ENCODE measurements at regions not wholly inside any gene's neighbourhood (a gene's known extent, or its start where the extent isn't known, plus 50 kb on each side); places are given as distances from the start of the nearest gene placed in this dataset.

- H3K79me2 ChIP-seq (ENCODE audit: insufficient read depth, low read length), result no peaks in the 10 kb centered on the region
- no peak overlapping the region for H2AFZ ChIP-seq (ENCODE audit: low read depth, low read length)
- ATAC-seq (ENCODE audit: insufficient read depth, low read depth), result no peak
- no peaks in the 10 kb centered on the region for H3K27me3 ChIP-seq (ENCODE audit: insufficient read depth, low read length, poor library complexity)
- H3K9me3 ChIP-seq (ENCODE audit: insufficient read depth, low read length, severe bottlenecking), result no peaks in the 10 kb centered on the region
- no peak overlapping the region for H3K27ac ChIP-seq (ENCODE audit: low read length)
- TF ChIP-seq CTCF (IDR thresholded peaks at IDR 0.05; ENCODE audit: borderline replicate concordance, extremely low read depth, low read length, poor library complexity, severe bottlenecking) (no peak), EZH2 (IDR thresholded peaks at IDR 0.05; ENCODE audit: borderline replicate concordance, low read depth, low read length, severe bottlenecking) (no peak)
- H4K20me1 ChIP-seq (ENCODE audit: insufficient read depth, low read length), result no peaks in the 10 kb centered on the region
- no peak overlapping the region for H3K4me2 ChIP-seq (ENCODE audit: insufficient read depth, low read length)
- peaks cover 8% of the 10 kb centered on the region for H3K4me1 ChIP-seq (ENCODE audit: insufficient read depth, low read length)
- H3K4me3 ChIP-seq (ENCODE audit: low read depth in 1 of 2, low read length in 2 of 2), result no peak overlapping the region
- no peak overlapping the region for H3K9ac ChIP-seq (ENCODE audit: low read depth, low read length)
- H3K36me3 ChIP-seq (ENCODE audit: insufficient read depth, low read length), result no peaks in the 10 kb centered on the region
- no peak for DNase-seq
Measured at GRCh38 chr15:93182703-93183205, 93.7 kb upstream of the RGMA start.

GRCh38 chr15:93180656-93181055, 91.6 kb upstream of the RGMA start:
- Histone ChIP-seq H3K4me2 (ENCODE audit: insufficient read depth, low read length) (no peak overlapping the region), H3K4me1 (ENCODE audit: insufficient read depth, low read length) (peaks cover 8% of the 10 kb centered on the region), H3K9ac (ENCODE audit: low read depth, low read length) (no peak overlapping the region), H3K9me3 (ENCODE audit: insufficient read depth, low read length, severe bottlenecking) (no peaks in the 10 kb centered on the region), H3K36me3 (ENCODE audit: insufficient read depth, low read length) (no peaks in the 10 kb centered on the region), H3K27me3 (ENCODE audit: insufficient read depth, low read length, poor library complexity) (no peaks in the 10 kb centered on the region), H3K79me2 (ENCODE audit: insufficient read depth, low read length) (no peaks in the 10 kb centered on the region), H3K4me3 (ENCODE audit: low read depth in 1 of 2, low read length in 2 of 2) (no peak overlapping the region), H2AFZ (ENCODE audit: low read depth, low read length) (no peak overlapping the region), H3K27ac (ENCODE audit: low read length) (no peak overlapping the region), H4K20me1 (ENCODE audit: insufficient read depth, low read length) (no peaks in the 10 kb centered on the region)
- ATAC-seq (ENCODE audit: insufficient read depth, low read depth) (no peak), DNase-seq (no peak)
- TF ChIP-seq EZH2 (IDR thresholded peaks at IDR 0.05; ENCODE audit: borderline replicate concordance, low read depth, low read length, severe bottlenecking) (no peak), CTCF (IDR thresholded peaks at IDR 0.05; ENCODE audit: borderline replicate concordance, extremely low read depth, low read length, poor library complexity, severe bottlenecking) (no peak)

DNA sequence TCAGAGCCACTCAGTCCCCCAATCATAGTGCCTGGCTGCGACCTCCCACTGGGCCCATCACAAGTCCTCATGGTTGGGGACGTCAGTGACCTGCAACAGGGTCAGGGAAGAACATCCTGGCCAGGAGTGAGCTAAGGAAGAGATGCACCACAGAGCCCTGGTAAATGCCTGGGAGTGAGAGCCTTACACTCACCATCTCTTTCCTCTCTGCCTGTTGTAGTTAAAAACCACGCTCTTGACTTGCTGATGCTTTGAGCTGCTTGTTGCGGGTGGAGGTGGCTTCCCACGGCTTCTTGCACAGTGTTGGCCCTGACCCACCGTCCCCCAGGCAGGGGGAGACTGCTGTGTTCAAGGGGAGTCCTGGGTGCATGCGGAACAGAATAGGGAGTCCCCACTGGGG, 91.1 kb upstream of the RGMA start:
- Histone ChIP-seq H3K27ac (ENCODE audit: low read length) (no peak overlapping the region), H3K27me3 (ENCODE audit: insufficient read depth, low read length, poor library complexity) (no peaks in the 10 kb centered on the region), H3K4me1 (ENCODE audit: insufficient read depth, low read length) (peaks cover 8% of the 10 kb centered on the region), H3K9me3 (ENCODE audit: insufficient read depth, low read length, severe bottlenecking) (no peaks in the 10 kb centered on the region), H3K9ac (ENCODE audit: low read depth, low read length) (no peak overlapping the region), H3K4me2 (ENCODE audit: insufficient read depth, low read length) (no peak overlapping the region), H2AFZ (ENCODE audit: low read depth, low read length) (no peak overlapping the region), H3K36me3 (ENCODE audit: insufficient read depth, low read length) (no peaks in the 10 kb centered on the region), H4K20me1 (ENCODE audit: insufficient read depth, low read length) (no peaks in the 10 kb centered on the region), H3K79me2 (ENCODE audit: insufficient read depth, low read length) (no peaks in the 10 kb centered on the region), H3K4me3 (ENCODE audit: low read depth in 1 of 2, low read length in 2 of 2) (no peak overlapping the region)
- DNase-seq (peak; percentile 24), ATAC-seq (ENCODE audit: insufficient read depth, low read depth) (peak; percentile 62)
- TF ChIP-seq CTCF (IDR thresholded peaks at IDR 0.05; ENCODE audit: borderline replicate concordance, extremely low read depth, low read length, poor library complexity, severe bottlenecking), result no peak
- TF ChIP-seq EZH2 (IDR thresholded peaks at IDR 0.05; ENCODE audit: borderline replicate concordance, low read depth, low read length, severe bottlenecking), result no peak

DNA sequence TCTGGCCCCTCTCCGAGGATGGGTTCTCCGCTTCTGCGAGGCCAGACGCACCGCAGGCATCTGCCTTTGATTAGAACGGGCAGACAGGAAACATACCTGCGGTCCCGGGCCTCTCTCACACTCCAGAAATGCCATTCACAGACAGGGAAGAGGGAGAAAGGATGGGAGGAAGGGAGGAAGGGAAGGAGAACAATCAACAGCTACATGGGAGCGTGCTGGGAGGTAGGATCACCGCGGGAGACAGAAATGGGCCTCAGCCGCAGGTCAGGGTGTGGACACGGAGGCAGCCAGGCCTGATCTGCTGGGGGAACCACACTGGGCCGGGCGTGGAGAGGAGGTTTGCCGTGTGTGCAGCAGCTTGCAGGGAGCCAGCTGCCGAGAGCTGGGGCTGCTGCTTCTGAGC, 90.7 kb upstream of the RGMA start:
- no peak for ATAC-seq (ENCODE audit: insufficient read depth, low read depth)
- H3K9ac ChIP-seq (ENCODE audit: low read depth, low read length), result no peak overlapping the region
- H3K4me2 ChIP-seq (ENCODE audit: insufficient read depth, low read length), result no peak overlapping the region
- no peak overlapping the region; the same call in 1 of the 2 replicates for H2AFZ ChIP-seq (ENCODE audit: low read depth, low read length)
- H4K20me1 ChIP-seq (ENCODE audit: insufficient read depth, low read length), result no peaks in the 10 kb centered on the region
- no peaks in the 10 kb centered on the region for H3K9me3 ChIP-seq (ENCODE audit: insufficient read depth, low read length, severe bottlenecking)
- H3K27me3 ChIP-seq (ENCODE audit: insufficient read depth, low read length, poor library complexity), result no peaks in the 10 kb centered on the region
- no peak overlapping the region for H3K4me3 ChIP-seq (ENCODE audit: low read depth in 1 of 2, low read length in 2 of 2)
- DNase-seq, result no peak
- no peak overlapping the region for H3K27ac ChIP-seq (ENCODE audit: low read length)
- H3K79me2 ChIP-seq (ENCODE audit: insufficient read depth, low read length), result no peaks in the 10 kb centered on the region
- TF ChIP-seq CTCF (IDR thresholded peaks at IDR 0.05; ENCODE audit: borderline replicate concordance, extremely low read depth, low read length, poor library complexity, severe bottlenecking) (no peak), EZH2 (IDR thresholded peaks at IDR 0.05; ENCODE audit: borderline replicate concordance, low read depth, low read length, severe bottlenecking) (no peak)
- H3K4me1 ChIP-seq (ENCODE audit: insufficient read depth, low read length), result peaks cover 8% of the 10 kb centered on the region
- H3K36me3 ChIP-seq (ENCODE audit: insufficient read depth, low read length), result no peaks in the 10 kb centered on the region
